HepG2 (cell line): ENCODE measurements at regions not wholly inside any gene's neighbourhood (a gene's known extent, or its start where the extent isn't known, plus 50 kb on each side); places are given as distances from the start of the nearest gene placed in this dataset.

Experiments used
- ATAC-seq: fragments of 200-7000 bp; cut with Tn5 transposase; 3 replicates; pipeline ENCODE4 v1.9.1; 2020; ENCODE audit warnings: mild to moderate bottlenecking, moderate library complexity
- BruUV-seq: library from RNA; stranded (reverse); fragments of 400-500 nt; replicated peaks from 2 replicates; lab custom pipeline; 2021; lab: Mats Ljungman, UMichigan
- CTCF ChIA-PET: fragments of 300-600 bp; formaldehyde crosslinking; extraction: SDS; loops from one replicate; lab custom pipeline; 2021; ENCODE audit warnings: low total read pairs, inconsistent platforms, low intra/inter-chr PET ratio; lab: Yijun Ruan, JAX
- POLR2A ChIA-PET: fragments of 350-600 bp; sonication (Branson Sonifier 250); formaldehyde crosslinking; loops from one replicate; lab custom pipeline; 2020; ENCODE audit warnings: antibody characterized with exemption, inconsistent platforms; lab: Yijun Ruan, JAX
- DNase-seq: peaks from one replicate; pipeline ENCODE4 v3.0.0-alpha.2; 2015; ENCODE audit warnings: low spot score
- FAIRE-seq: peaks from 3 replicates; lab custom pipeline; 2011; peaks lifted over from hg19 to GRCh38; lab: Jason Lieb, UNC
- H2AFZ ChIP-seq: one replicate; pipeline ENCODE4 v1.6.1; 2011; ENCODE audit warnings: low read length, inconsistent platforms
- H3K27ac ChIP-seq: fragments of 300-600 bp; 3 replicates; pipeline ENCODE4 v1.8.0; 2011; ENCODE audit warnings: mixed run types, mild to moderate bottlenecking, mixed read lengths, low read length, inconsistent platforms; ENCODE audit not compliant: insufficient read depth; ENCODE audit errors: extremely low read length
- H3K27me3 ChIP-seq, 2 experiments: fragments of 200-600 bp in 1 of 2; 2 replicates in 1 of 2; 3 replicates in 1 of 2; pipeline versions ENCODE4 v1.6.0 to v1.8.0; 2011; ENCODE audit warnings: low read length in 2 of 2, mild to moderate bottlenecking in 2 of 2, moderate library complexity in 2 of 2, inconsistent platforms in 1 of 2; ENCODE audit not compliant: insufficient read depth in 2 of 2, control insufficient read depth in 1 of 2
- H3K36me3 ChIP-seq, 2 experiments: fragments of 200-600 bp in 1 of 2; replicated peaks in 1 of 2; 2 replicates in 1 of 2; 3 replicates in 1 of 2; pipeline versions ENCODE4 v1.5.1 to v1.8.0; 2011; ENCODE audit warnings: low read length in 2 of 2, inconsistent platforms in 1 of 2; ENCODE audit not compliant: insufficient read depth in 2 of 2, control insufficient read depth in 1 of 2
- H3K4me1 ChIP-seq: 2 replicates; pipeline ENCODE4 v1.5.1; 2012; ENCODE audit warnings: low read length, inconsistent platforms; ENCODE audit not compliant: insufficient read depth
- H3K4me2 ChIP-seq: 2 replicates; pipeline ENCODE4 v1.6.0; 2011; ENCODE audit warnings: low read depth, low read length, inconsistent platforms
- H3K4me3 ChIP-seq, 3 experiments: fragments of 200-600 bp in 1 of 3; sonication (generic), shearing (Covaris generic) in 1 of 3; replicated peaks in 1 of 3; 2 replicates each; pipeline ENCODE4 v1.5.1; 2011 to 2016; ENCODE audit warnings: low read length in 3 of 3, inconsistent platforms in 2 of 3, low read depth in 2 of 3, mild to moderate bottlenecking in 2 of 3, control low read depth in 1 of 3, mixed read lengths in 1 of 3; ENCODE audit not compliant: insufficient read depth in 1 of 3
- H3K79me2 ChIP-seq: one replicate; pipeline ENCODE4 v1.6.1; 2011; ENCODE audit warnings: low read length, inconsistent platforms; ENCODE audit not compliant: insufficient read depth
- H3K9ac ChIP-seq: 2 replicates; pipeline ENCODE4 v1.6.0; 2011; ENCODE audit warnings: mild to moderate bottlenecking, low read depth, low read length, inconsistent platforms; ENCODE audit not compliant: insufficient read depth
- H3K9me3 ChIP-seq: 2 replicates; pipeline ENCODE4 v1.5.1; 2012; ENCODE audit warnings: mild to moderate bottlenecking, low read length
- H4K20me1 ChIP-seq: 2 replicates; pipeline ENCODE4 v1.6.0; 2011; ENCODE audit warnings: inconsistent platforms, mild to moderate bottlenecking, low read length, moderate library complexity; ENCODE audit not compliant: insufficient read depth
- EHMT2 ChIP-seq: fragments of 200-600 bp; sonication (generic); IDR thresholded peaks from 2 replicates; pipeline ENCODE4 v1.7.0; 2017; ENCODE audit warnings: antibody characterized with exemption, low read depth, low read length, borderline replicate concordance
- ESRRA ChIP-seq: sonication (generic); formaldehyde crosslinking; IDR thresholded peaks from 2 replicates; pipeline ENCODE4 v1.5.1; 2020; ENCODE audit warnings: mild to moderate bottlenecking, low read depth, missing genetic modification reagents
- GFI1 ChIP-seq: sonication (generic); formaldehyde crosslinking; IDR thresholded peaks from 2 replicates; pipeline ENCODE4 v1.5.0; 2020; ENCODE audit warnings: missing genetic modification reagents, mild to moderate bottlenecking, borderline replicate concordance
- MAF1 ChIP-seq: sonication (generic); formaldehyde crosslinking; IDR thresholded peaks from 2 replicates; pipeline ENCODE4 v1.5.0; 2020; ENCODE audit warnings: missing genetic modification reagents, borderline replicate concordance
- MAZ ChIP-seq, 2 experiments: sonication (generic) in 1 of 2; formaldehyde crosslinking in 1 of 2; IDR thresholded peaks; 2 replicates each; pipeline versions ENCODE4 v1.5.0 to v1.6.1; 2012 to 2020; ENCODE audit warnings: low read depth in 2 of 2, mild to moderate bottlenecking in 2 of 2, borderline replicate concordance in 1 of 2, improper control_type of control experiment in 1 of 2, low read length in 1 of 2, missing genetic modification reagents in 1 of 2, moderate library complexity in 1 of 2
- MBD4 ChIP-seq: IDR thresholded peaks from 2 replicates; pipeline ENCODE4 v1.6.1; 2012; ENCODE audit warnings: low read length, inconsistent platforms, borderline replicate concordance
- MIER2 ChIP-seq: IDR thresholded peaks from 2 replicates; pipeline ENCODE4 v1.6.1; 2016; ENCODE audit warnings: missing biosample characterization, missing genetic modification reagents
- NKX3-1 ChIP-seq: sonication (generic); formaldehyde crosslinking; IDR thresholded peaks from 2 replicates; pipeline ENCODE4 v1.5.0; 2020; ENCODE audit warnings: missing genetic modification reagents
- RAD51 ChIP-seq: fragments of 450-650 bp; IDR thresholded peaks from 2 replicates; pipeline ENCODE4 v1.6.1; 2016; ENCODE audit warnings: borderline replicate concordance
- RXRA ChIP-seq: sonication (generic); formaldehyde crosslinking; IDR thresholded peaks from 2 replicates; pipeline ENCODE4 v1.5.1; 2020; ENCODE audit warnings: missing genetic modification reagents
- SALL1 ChIP-seq: sonication (generic); formaldehyde crosslinking; IDR thresholded peaks from 2 replicates; pipeline ENCODE4 v1.8.0; 2022; ENCODE audit warnings: mild to moderate bottlenecking, missing genetic modification reagents
- SPEN ChIP-seq: sonication (generic); formaldehyde crosslinking; IDR thresholded peaks from 2 replicates; pipeline ENCODE4 v1.5.1; 2020; ENCODE audit warnings: low read depth, mild to moderate bottlenecking, missing genetic modification reagents
- SYNCRIP ChIP-seq: fragments of 200-400 bp; formaldehyde crosslinking; IDR thresholded peaks from 2 replicates; pipeline ENCODE4 v1.6.1; 2018; ENCODE audit warnings: mild to moderate bottlenecking, low read depth, low read length; ENCODE audit not compliant: insufficient read depth
- ZNF441 ChIP-seq: sonication (generic); formaldehyde crosslinking; IDR thresholded peaks from 2 replicates; pipeline ENCODE4 v1.7.0; 2021; ENCODE audit warnings: missing genetic modification reagents, borderline replicate concordance
- ZNF552 ChIP-seq: sonication (generic); formaldehyde crosslinking; IDR thresholded peaks from 2 replicates; pipeline ENCODE4 v1.9.0; 2022; ENCODE audit warnings: missing genetic modification reagents, mild to moderate bottlenecking, borderline replicate concordance
- ZNF670 ChIP-seq: sonication (generic); formaldehyde crosslinking; IDR thresholded peaks from 2 replicates; pipeline ENCODE4 v1.8.0; 2022; ENCODE audit warnings: mild to moderate bottlenecking, missing genetic modification reagents, borderline replicate concordance
- ZNF747 ChIP-seq: sonication (generic); formaldehyde crosslinking; IDR thresholded peaks from 2 replicates; pipeline ENCODE4 v1.8.1; 2023; ENCODE audit warnings: missing genetic modification reagents, mild to moderate bottlenecking, borderline replicate concordance
- ZNF83 ChIP-seq: sonication (generic); formaldehyde crosslinking; IDR thresholded peaks from 2 replicates; pipeline ENCODE4 v1.4.0; 2020; ENCODE audit warnings: missing genetic modification reagents, mild to moderate bottlenecking, borderline replicate concordance
- WGBS: methylation state at CpG from one replicate; pipeline ENCODE4 v1.1.6; 2017; ENCODE audit warnings: low lambda C conversion rate; 5-methylcytosine and 5-hydroxymethylcytosine counted together
- in situ Hi-C: cut with HindIII; loops from 2 replicates; pipeline ENCODE4 v1.10.0; 2017; ENCODE audit warnings: low pct_unique_long_range_greater_than_20kb; ENCODE audit not compliant: extremely low pct_ligation_motif_present
- intact Hi-C: fragments of 100-400 bp; cut with micrococcal nuclease; formaldehyde crosslinking; loops from one replicate; pipeline ENCODE4 v1.10.0; 2022; ENCODE audit not compliant: unreplicated experiment
- TF ChIP-seq, protein P1 (sequence below): sonication (generic); formaldehyde crosslinking; IDR thresholded peaks from 2 replicates; pipeline ENCODE4 v1.5.0; 2020; ENCODE audit warnings: missing genetic modification reagents
- TF ChIP-seq, protein P2 (sequence below): sonication (generic); formaldehyde crosslinking; IDR thresholded peaks from 2 replicates; pipeline ENCODE4 v1.4.0; 2020; ENCODE audit warnings: mild to moderate bottlenecking, missing genetic modification reagents
- TF ChIP-seq, protein P3 (sequence below): sonication (generic); formaldehyde crosslinking; IDR thresholded peaks from 2 replicates; pipeline ENCODE4 v1.5.0; 2020; ENCODE audit warnings: missing genetic modification reagents

DNA sequence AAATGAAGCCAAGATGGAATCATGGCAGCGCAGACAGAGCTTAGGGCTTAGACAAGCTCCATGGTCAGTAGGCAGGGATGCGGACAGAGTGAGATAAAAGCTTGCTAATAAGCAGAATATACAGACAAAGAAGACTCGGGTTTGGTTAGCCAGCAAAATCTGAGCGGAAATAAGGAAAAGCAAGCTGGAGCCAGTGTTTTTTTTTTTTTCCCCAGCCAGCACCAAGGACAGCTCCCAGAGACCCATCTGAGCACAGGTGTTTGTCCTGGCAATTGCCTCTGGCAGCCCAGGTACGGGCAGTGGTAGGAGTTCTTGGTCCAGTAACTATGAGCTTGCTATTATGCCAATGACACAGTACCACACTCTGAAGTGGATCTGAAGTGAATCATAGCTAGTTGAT, 187.6 kb downstream of the ADCYAP1 start (continued):
- TF ChIP-seq, protein P1, sequence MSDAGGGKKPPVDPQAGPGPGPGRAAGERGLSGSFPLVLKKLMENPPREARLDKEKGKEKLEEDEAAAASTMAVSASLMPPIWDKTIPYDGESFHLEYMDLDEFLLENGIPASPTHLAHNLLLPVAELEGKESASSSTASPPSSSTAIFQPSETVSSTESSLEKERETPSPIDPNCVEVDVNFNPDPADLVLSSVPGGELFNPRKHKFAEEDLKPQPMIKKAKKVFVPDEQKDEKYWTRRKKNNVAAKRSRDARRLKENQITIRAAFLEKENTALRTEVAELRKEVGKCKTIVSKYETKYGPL, result peak; percentile 46; the same call in 1 of the 2 replicates
- TF ChIP-seq MIER2 (CRISPR knock-in tag) (peak; percentile 94), ZNF83 (CRISPR knock-in tag) (no peak), NKX3-1 (0 out of 2 replicates have a peak, but pooled peaks have one; percentile 27), EHMT2 (peak; percentile 81), ZNF441 (CRISPR knock-in tag) (0 out of 2 replicates have a peak, but pooled peaks have one; percentile 27), MAZ (IDR thresholded peaks at IDR 0.05; ENCODE audit: borderline replicate concordance, low read depth, low read length) (no peak), MAZ (CRISPR knock-in tag; IDR thresholded peaks at IDR 0.05; ENCODE audit: low read depth) (no peak)

DNA sequence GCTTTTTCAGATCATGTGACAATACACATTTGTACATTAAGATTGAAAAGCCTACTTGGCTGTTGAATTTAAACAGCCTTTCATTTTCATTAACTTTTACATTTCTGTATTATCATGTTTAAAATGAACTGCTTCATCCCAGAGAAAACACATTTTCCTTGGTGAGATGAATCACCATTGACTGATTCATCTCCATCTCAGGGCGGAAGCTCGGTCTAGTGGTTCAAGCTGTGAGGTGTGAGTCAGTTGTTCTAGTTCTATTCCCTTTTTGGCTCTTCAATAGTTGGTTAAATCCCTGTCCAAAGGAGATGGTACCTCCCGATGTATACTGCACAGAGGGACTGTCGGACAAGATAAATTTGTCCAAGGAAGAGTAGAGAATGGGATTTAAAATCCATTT, 189.7 kb downstream of the ADCYAP1 start:
- intact Hi-C loops, result no loop called here
- POLR2A ChIA-PET, result no interaction called here
- no TSS peak for BruUV-seq
- no peaks in the 10 kb centered on the region for H4K20me1 ChIP-seq
- FAIRE-seq, result no peak
- H3K9ac ChIP-seq, result no peak overlapping the region
- CTCF ChIA-PET, result no interaction called here
- H3K4me2 ChIP-seq, result no peak overlapping the region
- no peaks in the 10 kb centered on the region for H3K9me3 ChIP-seq
- no peak overlapping the region for H3K27ac ChIP-seq
- H3K4me3 ChIP-seq, result no peak overlapping the region
- H3K36me3 ChIP-seq, result no peaks in the 10 kb centered on the region
- no peak overlapping the region for H2AFZ ChIP-seq
- no peak for ATAC-seq
- no peaks in the 10 kb centered on the region for H3K4me1 ChIP-seq
- in situ Hi-C loops, result no loop called here
- H3K27me3 ChIP-seq, result no peaks in the 10 kb centered on the region
- 0% methylated on average over 4 of the region's 4 CpGs for WGBS
- no peaks in the 10 kb centered on the region for H3K79me2 ChIP-seq
- no peak for DNase-seq
- no peak for TF ChIP-seq RAD51
- TF ChIP-seq MAF1 (CRISPR knock-in tag), result no peak
- no peak for TF ChIP-seq ZNF552 (CRISPR knock-in tag)
- TF ChIP-seq SALL1 (CRISPR knock-in tag), result no peak
- no peak for TF ChIP-seq ZNF747
- no peak for TF ChIP-seq SPEN
- TF ChIP-seq MBD4, result no peak
- TF ChIP-seq, protein P2, sequence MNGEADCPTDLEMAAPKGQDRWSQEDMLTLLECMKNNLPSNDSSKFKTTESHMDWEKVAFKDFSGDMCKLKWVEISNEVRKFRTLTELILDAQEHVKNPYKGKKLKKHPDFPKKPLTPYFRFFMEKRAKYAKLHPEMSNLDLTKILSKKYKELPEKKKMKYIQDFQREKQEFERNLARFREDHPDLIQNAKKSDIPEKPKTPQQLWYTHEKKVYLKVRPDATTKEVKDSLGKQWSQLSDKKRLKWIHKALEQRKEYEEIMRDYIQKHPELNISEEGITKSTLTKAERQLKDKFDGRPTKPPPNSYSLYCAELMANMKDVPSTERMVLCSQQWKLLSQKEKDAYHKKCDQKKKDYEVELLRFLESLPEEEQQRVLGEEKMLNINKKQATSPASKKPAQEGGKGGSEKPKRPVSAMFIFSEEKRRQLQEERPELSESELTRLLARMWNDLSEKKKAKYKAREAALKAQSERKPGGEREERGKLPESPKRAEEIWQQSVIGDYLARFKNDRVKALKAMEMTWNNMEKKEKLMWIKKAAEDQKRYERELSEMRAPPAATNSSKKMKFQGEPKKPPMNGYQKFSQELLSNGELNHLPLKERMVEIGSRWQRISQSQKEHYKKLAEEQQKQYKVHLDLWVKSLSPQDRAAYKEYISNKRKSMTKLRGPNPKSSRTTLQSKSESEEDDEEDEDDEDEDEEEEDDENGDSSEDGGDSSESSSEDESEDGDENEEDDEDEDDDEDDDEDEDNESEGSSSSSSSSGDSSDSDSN (CRISPR knock-in tag), result no peak
- TF ChIP-seq RXRA (CRISPR knock-in tag), result no peak
- TF ChIP-seq, protein P3, sequence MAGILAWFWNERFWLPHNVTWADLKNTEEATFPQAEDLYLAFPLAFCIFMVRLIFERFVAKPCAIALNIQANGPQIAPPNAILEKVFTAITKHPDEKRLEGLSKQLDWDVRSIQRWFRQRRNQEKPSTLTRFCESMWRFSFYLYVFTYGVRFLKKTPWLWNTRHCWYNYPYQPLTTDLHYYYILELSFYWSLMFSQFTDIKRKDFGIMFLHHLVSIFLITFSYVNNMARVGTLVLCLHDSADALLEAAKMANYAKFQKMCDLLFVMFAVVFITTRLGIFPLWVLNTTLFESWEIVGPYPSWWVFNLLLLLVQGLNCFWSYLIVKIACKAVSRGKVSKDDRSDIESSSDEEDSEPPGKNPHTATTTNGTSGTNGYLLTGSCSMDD (CRISPR knock-in tag), result no peak
- no peak for TF ChIP-seq SYNCRIP
- TF ChIP-seq GFI1 (CRISPR knock-in tag), result no peak
- TF ChIP-seq ZNF670 (CRISPR knock-in tag), result no peak
- TF ChIP-seq ESRRA (CRISPR knock-in tag), result no peak
